Lung (tissue), 11 donors: ENCODE measurements at regions not wholly inside any gene's neighbourhood (a gene's known extent, or its start where the extent isn't known, plus 50 kb on each side); places are given as distances from the start of the nearest gene placed in this dataset.

Experiments used
- ATAC-seq: fragments of 200-7000 bp; cut with Tn5 transposase; one replicate; pipeline ENCODE4 v1.9.1; 2020; ENCODE audit warnings: moderate number of reproducible peaks; ENCODE audit not compliant: insufficient read depth, low FRiP score
- DNase-seq, 3 donors: peaks; one replicate each; pipeline ENCODE4 v3.0.0-alpha.2; 2013 to 2017
- H3K27ac ChIP-seq, 2 donors: one replicate each; pipeline ENCODE4 v1.5.1; 2013; ENCODE audit warnings: mild to moderate bottlenecking in 2 of 2, moderate library complexity in 2 of 2, control low read depth in 1 of 2, inconsistent platforms in 1 of 2, low read depth in 1 of 2, low read length in 1 of 2
- H3K27me3 ChIP-seq, 3 donors: one replicate each; pipeline ENCODE4 v1.5.1; 2013; ENCODE audit warnings: low read length in 2 of 3; ENCODE audit not compliant: control insufficient read depth in 3 of 3, insufficient read depth in 3 of 3
- H3K36me3 ChIP-seq, 4 donors: one replicate each; pipeline ENCODE4 v1.5.1; 2013; ENCODE audit warnings: low read length in 4 of 4, mild to moderate bottlenecking in 1 of 4, moderate library complexity in 1 of 4; ENCODE audit not compliant: control insufficient read depth in 4 of 4, insufficient read depth in 4 of 4
- H3K4me1 ChIP-seq, 5 donors: one replicate each; pipeline ENCODE4 v1.5.1; 2013; ENCODE audit warnings: low read length in 5 of 5, mild to moderate bottlenecking in 2 of 5, moderate library complexity in 1 of 5; ENCODE audit not compliant: control insufficient read depth in 5 of 5, insufficient read depth in 5 of 5
- H3K4me3 ChIP-seq: one replicate; pipeline ENCODE4 v1.5.1; 2013; ENCODE audit warnings: mild to moderate bottlenecking, control low read depth, moderate library complexity
- H3K9ac ChIP-seq, 2 donors: one replicate each; pipeline ENCODE4 v1.5.1; 2013; ENCODE audit warnings: low read length in 2 of 2, control low read depth in 1 of 2; ENCODE audit not compliant: insufficient read depth in 1 of 2
- H3K9me3 ChIP-seq, 4 donors: one replicate each; pipeline ENCODE4 v1.5.1; 2013; ENCODE audit warnings: low read length in 3 of 4, mild to moderate bottlenecking in 1 of 4, moderate library complexity in 1 of 4; ENCODE audit not compliant: control insufficient read depth in 4 of 4, insufficient read depth in 3 of 4
- CTCF ChIP-seq: IDR thresholded peaks from 2 replicates; pipeline ENCODE4 v1.5.1; 2012; ENCODE audit warnings: mild to moderate bottlenecking; ENCODE audit errors: control extremely low read depth, extremely low read depth
- WGBS, 2 donors: extraction: QIAGEN DNeasy Blood & Tissue Kit; methylation state at CpG; one replicate each; pipeline ENCODE4 v1.1.7; 2013; 5-methylcytosine and 5-hydroxymethylcytosine counted together
- donor health status: control.
- donor health status: control.
- donor health status: Bipolar disorder and iron deficiency.
- donor health status: healthy.
- donor health status: DM: yes; HTN: yes; CAD: no.

GRCh38 chr16:8084302-8084701 is 506.0 kb downstream of the TMEM114 start:
- H3K36me3 ChIP-seq: no peaks in the 10 kb centered on the region
- H3K4me1 ChIP-seq: no peaks in the 10 kb centered on the region
- no peak for TF ChIP-seq CTCF
- H3K4me3 ChIP-seq: no peak overlapping the region
- DNase-seq (no peak), ATAC-seq (no peak)
- no peaks in the 10 kb centered on the region for H3K9me3 ChIP-seq
- 69 to 79% methylated on average over 1 of the region's 1 CpG for WGBS, 2 donors
- no peak overlapping the region for H3K9ac ChIP-seq
- H3K27me3 ChIP-seq: no peaks in the 10 kb centered on the region
- H3K27ac ChIP-seq: no peak overlapping the region

- Histone ChIP-seq H3K27me3 (no peaks in the 10 kb centered on the region), H3K27ac (no peak overlapping the region), H3K4me3 (no peak overlapping the region), H3K9ac (no peak overlapping the region), H3K4me1 (no peaks in the 10 kb centered on the region), H3K9me3 (no peaks in the 10 kb centered on the region), H3K36me3 (no peaks in the 10 kb centered on the region)
- ATAC-seq (no peak), DNase-seq (no peak)
- WGBS, 2 donors: 82 to 90% methylated on average over 4 of the region's 4 CpGs
- TF ChIP-seq CTCF: no peak
Observed at GRCh38 chr16:8083560-8083959, 506.8 kb downstream of the TMEM114 start.

GRCh38 chr16:8080817-8081216 is 509.5 kb downstream of the TMEM114 start:
- no peak overlapping the region for H3K4me3 ChIP-seq
- H3K9me3 ChIP-seq: no peaks in the 10 kb centered on the region
- H3K27ac ChIP-seq: no peak overlapping the region
- H3K4me1 ChIP-seq: no peaks in the 10 kb centered on the region
- no peak overlapping the region for H3K9ac ChIP-seq
- H3K27me3 ChIP-seq: no peaks in the 10 kb centered on the region
- ATAC-seq (no peak), DNase-seq (no peak)
- no peaks in the 10 kb centered on the region for H3K36me3 ChIP-seq
- 82 to 90% methylated on average over 3 of the region's 3 CpGs for WGBS, 2 donors
- TF ChIP-seq CTCF: no peak

- no peaks in the 10 kb centered on the region for H3K9me3 ChIP-seq
- no peak for TF ChIP-seq CTCF
- H3K36me3 ChIP-seq: no peaks in the 10 kb centered on the region
- H3K4me1 ChIP-seq: no peaks in the 10 kb centered on the region
- no peak overlapping the region for H3K4me3 ChIP-seq
- WGBS, 2 donors: 84 to 87% methylated on average over 5 of the region's 5 CpGs
- DNase-seq (no peak), ATAC-seq (no peak)
- no peaks in the 10 kb centered on the region for H3K27me3 ChIP-seq
- no peak overlapping the region for H3K9ac ChIP-seq
- no peak overlapping the region for H3K27ac ChIP-seq
Observed at GRCh38 chr16:8075271-8075670, 515.0 kb downstream of the TMEM114 start.
